GM13976 (cell line): ENCODE measurements at regions not wholly inside any gene's neighbourhood (a gene's known extent, or its start where the extent isn't known, plus 50 kb on each side); places are given as distances from the start of the nearest gene placed in this dataset.

Experiments used
- DNase-seq: peaks from one replicate; pipeline ENCODE4 v3.0.0; 2012; ENCODE audit warnings: low spot score
- CTCF ChIP-seq: IDR thresholded peaks from 2 replicates; pipeline ENCODE4 v1.5.1; 2012; ENCODE audit warnings: borderline replicate concordance, mild to moderate bottlenecking; ENCODE audit not compliant: insufficient read depth; ENCODE audit errors: extremely low read depth, missing control alignments, control extremely low read depth
- in situ Hi-C: fragments of 300-500 bp; cut with MboI; formaldehyde crosslinking; loops from one replicate; pipeline ENCODE4 v1.12.0; 2022; ENCODE audit warnings: low sequenced_read_pairs, mixed read lengths, inconsistent platforms; ENCODE audit not compliant: unreplicated experiment

DNA sequence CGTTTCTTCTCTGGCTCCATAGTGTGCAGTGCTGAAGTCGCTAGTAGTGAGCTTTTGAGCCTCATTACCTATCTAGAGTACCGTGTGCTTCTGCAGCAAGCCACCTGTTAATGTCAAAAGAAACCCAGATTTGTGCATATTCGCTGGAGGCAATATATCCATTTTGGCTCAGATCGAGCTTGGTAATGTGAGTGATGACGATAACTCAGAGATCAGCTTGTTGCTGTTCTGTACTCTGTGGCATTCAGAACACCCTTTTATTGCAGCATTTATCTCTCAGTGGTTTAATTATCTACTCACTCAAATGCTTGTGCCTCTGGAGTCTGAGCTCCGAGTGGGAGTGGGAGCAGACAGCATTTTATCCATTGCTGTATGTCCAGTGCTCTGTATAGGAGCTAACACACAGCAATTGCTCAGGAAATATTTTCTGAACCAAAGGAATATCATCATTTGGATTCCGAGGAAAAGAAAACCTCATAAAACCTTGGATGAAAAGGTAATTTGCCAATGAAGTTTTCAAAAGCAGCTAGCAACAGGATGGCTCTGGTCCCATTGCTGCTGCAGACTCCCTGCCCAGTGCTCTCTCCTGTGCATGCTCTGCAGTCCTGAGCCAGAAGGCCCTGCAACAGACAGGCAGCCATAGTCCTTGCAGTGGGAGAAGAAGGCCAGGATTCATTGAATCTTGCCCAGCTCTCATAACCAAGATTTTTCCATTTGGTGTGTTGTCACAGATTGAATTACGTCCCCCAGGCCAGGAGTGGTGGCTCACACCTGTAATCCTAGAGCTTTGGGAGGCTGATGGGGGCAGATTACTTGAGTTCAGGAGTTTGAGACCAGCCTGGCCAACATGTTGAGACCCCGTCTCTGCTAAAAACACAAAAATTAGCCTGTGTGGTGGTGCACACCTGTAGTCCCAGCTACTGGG is 183.8 kb downstream of the MYCN start:
- in situ Hi-C loops = no loop called here
- TF ChIP-seq CTCF = no peak
- no peak for DNase-seq

- TF ChIP-seq CTCF = no peak
- in situ Hi-C loops = no loop called here
- DNase-seq = no peak
Observed at GRCh38 chr2:16123421-16123820, 183.1 kb downstream of the MYCN start.

DNA sequence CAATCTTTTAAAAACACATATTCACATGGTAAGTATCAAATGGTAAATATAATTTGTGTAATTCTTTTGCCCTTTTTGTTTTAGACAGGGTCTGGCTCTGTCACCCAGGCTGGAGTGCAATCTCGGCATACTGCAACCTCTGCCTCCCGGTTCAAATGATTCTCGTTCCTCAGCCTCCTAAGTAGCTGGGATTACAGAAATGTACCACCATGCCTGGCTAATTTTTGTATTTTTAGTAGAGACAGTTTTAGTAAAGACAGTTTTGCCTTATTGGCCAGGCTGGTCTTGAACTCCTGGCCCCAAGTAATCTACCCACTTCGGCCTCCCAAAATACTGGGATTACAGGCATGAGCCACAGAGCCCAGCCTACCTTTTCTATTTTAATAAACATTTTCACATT is 182.2 kb downstream of the MYCN start:
- no peak for DNase-seq
- in situ Hi-C loops = no loop called here
- no peak for TF ChIP-seq CTCF

GRCh38 chr2:16121986-16122390 is 181.6 kb downstream of the MYCN start:
- in situ Hi-C loops = no loop called here
- DNase-seq = no peak
- TF ChIP-seq CTCF = no peak

DNA sequence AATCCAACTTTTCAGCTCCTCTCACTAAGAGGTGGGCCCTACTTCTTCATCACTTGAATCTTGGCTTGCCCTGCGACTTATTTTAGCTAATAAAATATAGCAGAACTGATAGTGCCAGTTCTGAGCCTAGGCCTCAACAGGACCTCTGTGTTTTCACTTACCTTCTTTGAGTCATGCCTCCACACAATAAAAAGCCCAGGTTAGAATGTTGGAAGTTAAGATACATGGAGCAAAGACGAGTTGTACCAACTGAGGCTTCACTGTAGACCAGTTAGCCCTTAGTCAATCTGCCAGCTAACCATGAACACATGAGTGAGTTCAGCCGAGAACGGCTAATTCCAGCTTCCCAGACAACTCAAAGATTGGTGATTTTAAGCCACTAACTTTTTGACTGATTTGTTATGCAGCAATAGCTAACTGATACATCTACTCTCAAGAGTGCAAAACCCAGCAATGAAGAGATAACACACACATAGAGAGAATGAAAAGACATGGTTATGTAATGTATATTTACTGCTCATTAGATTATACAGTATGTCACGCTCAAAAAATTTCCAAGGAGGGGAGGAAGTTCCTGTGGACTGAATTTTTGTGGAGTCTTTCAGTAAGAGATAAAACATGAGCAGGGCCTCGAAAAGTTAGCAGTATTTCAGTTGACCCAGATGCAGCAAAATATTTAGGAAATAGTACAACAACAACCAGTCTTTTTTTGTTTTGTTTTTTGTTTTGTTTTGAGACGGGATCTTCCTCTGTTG is 181.1 kb downstream of the MYCN start:
- in situ Hi-C loops = no loop called here
- TF ChIP-seq CTCF = no peak
- DNase-seq = no peak

DNA sequence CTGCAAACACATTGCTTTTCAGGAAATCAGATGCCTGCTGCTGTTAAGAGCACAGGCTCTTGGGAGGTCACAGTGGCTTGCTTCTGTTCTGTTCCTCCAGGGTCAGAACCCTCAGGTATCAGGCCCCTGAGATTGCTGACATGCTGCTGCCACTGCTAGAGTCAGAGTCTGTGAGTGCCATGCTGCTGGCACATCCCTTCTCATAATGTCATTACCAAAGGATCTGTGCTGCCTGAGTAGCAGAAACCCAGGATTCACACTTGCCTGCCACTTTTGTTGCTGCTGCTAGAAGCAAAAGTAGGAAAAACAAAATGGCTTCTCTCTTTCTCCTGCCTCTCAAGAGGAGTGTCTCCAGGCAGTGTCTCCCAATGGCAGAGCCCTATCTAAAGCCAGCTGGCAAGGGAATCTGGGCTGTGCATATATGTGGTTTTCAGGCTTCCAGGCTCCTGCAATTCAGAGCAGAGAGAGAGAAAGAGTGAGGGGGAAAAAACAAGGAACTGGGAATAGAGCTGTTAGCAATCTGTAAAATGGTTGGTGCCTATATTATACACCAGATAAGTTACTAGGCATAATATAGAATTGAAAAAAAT is 180.3 kb downstream of the MYCN start:
- in situ Hi-C loops = no loop called here
- DNase-seq = no peak
- no peak for TF ChIP-seq CTCF
